ENCODE measurements at regions not wholly inside any gene's neighbourhood (a gene's known extent, or its start where the extent isn't known, plus 50 kb on each side); places are given as distances from the start of the nearest gene placed in this dataset.
"Not testable (repeated sequence)": the region's sequence is repeated elsewhere in the genome, so short reads cannot be mapped to it uniquely, and the experiment has no call there.

DNA sequence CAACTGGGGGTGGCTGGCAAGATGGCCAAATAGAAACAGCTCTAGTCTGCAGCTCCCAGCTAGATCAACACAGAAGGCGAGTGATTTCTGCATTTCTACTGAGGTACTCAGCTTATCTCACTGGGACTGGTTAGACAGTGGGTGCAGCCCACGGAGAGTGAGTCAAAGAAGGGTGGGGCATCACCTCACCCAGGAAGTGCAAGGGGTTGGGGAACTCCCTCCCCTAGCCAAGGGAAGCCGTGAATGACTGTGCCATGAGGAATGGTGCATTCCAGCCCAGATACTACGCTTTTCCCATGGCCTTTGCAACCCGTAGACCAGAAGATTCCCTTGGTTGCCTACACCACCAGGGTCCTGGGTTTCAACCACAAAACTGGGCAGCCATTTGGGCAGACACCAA, 452.6 kb downstream of the NR4A2 start:
- TF ChIP-seq, protein P1, sequence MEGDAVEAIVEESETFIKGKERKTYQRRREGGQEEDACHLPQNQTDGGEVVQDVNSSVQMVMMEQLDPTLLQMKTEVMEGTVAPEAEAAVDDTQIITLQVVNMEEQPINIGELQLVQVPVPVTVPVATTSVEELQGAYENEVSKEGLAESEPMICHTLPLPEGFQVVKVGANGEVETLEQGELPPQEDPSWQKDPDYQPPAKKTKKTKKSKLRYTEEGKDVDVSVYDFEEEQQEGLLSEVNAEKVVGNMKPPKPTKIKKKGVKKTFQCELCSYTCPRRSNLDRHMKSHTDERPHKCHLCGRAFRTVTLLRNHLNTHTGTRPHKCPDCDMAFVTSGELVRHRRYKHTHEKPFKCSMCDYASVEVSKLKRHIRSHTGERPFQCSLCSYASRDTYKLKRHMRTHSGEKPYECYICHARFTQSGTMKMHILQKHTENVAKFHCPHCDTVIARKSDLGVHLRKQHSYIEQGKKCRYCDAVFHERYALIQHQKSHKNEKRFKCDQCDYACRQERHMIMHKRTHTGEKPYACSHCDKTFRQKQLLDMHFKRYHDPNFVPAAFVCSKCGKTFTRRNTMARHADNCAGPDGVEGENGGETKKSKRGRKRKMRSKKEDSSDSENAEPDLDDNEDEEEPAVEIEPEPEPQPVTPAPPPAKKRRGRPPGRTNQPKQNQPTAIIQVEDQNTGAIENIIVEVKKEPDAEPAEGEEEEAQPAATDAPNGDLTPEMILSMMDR (conservative IDR thresholded peaks at IDR 0.05; ENCODE audit: low read length): not testable (repeated sequence)
- TF ChIP-seq EZH2phosphoT487 (IDR thresholded peaks at IDR 0.05; ENCODE audit: borderline replicate concordance): not testable (repeated sequence)
